ENCODE measurements at regions not wholly inside any gene's neighbourhood (a gene's known extent, or its start where the extent isn't known, plus 50 kb on each side); places are given as distances from the start of the nearest gene placed in this dataset.

DNA sequence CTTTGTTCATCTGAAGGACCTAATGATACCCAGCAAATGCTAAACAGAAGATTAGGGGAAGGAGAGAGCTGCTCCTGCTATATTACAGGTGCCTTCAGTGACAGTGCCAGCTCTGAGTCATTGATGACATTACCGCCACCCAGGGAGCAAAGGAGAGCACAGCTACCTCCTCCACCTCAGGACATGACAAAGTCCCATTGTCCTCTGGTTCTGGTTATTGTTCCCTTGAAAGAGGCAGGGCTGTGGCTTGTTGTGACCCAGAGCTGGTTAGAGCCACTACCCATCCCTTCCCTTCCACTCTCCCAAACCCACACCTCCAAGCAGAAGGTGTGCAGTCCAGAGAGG lies 363.5 kb upstream of the DUSP10 start:
- TF ChIP-seq ZNF274 (IDR thresholded peaks at IDR 0.05; ENCODE audit: low read depth, low read length) = no peak
- no peak for TF ChIP-seq YY1 (IDR thresholded peaks at IDR 0.05; ENCODE audit: insufficient read depth, insufficient read length)

Measured in NT2/D1 (cell line).